H1 (cell line): ENCODE measurements at regions not wholly inside any gene's neighbourhood (a gene's known extent, or its start where the extent isn't known, plus 50 kb on each side); places are given as distances from the start of the nearest gene placed in this dataset.

ENCODE experiments used
- CTCF ChIA-PET: fragments of 300-600 bp; sonication (Branson Sonifier 250); formaldehyde crosslinking; loops from one replicate; lab custom pipeline; 2021; ENCODE audit not compliant: partially characterized antibody; lab: Charles Lee
- POLR2A ChIA-PET: fragments of 300-600 bp; sonication (Branson Sonifier 250); formaldehyde crosslinking; loops from one replicate; lab custom pipeline; 2021; ENCODE audit warnings: inconsistent platforms; ENCODE audit not compliant: partially characterized antibody; lab: Charles Lee
- DNase-seq, 2 experiments: peaks; one replicate each; pipeline versions ENCODE4 v3.0.0 to v3.0.0-alpha.2; 2010 to 2022; ENCODE audit warnings: low spot score in 2 of 2, low read depth in 1 of 2, mixed read lengths in 1 of 2
- FAIRE-seq: peaks from 2 replicates; lab custom pipeline; 2011; peaks lifted over from hg19 to GRCh38; lab: Jason Lieb, UNC
- H2AFZ ChIP-seq: 2 replicates; pipeline ENCODE4 v1.8.1; 2012; ENCODE audit warnings: low read length, inconsistent platforms
- H2AK5ac ChIP-seq: 2 replicates; pipeline ENCODE4 v1.6.1; 2013; ENCODE audit warnings: low read depth, low read length
- H2BK120ac ChIP-seq: replicated peaks from 2 replicates; pipeline ENCODE3; 2013; ENCODE audit warnings: low read depth, low read length, inconsistent platforms
- H2BK12ac ChIP-seq: 2 replicates; pipeline ENCODE4 v1.6.1; 2013; ENCODE audit warnings: low read depth, low read length
- H2BK15ac ChIP-seq: 2 replicates; pipeline ENCODE4 v1.6.1; 2013; ENCODE audit warnings: low read length
- H2BK20ac ChIP-seq: 2 replicates; pipeline ENCODE4 v1.6.1; 2013; ENCODE audit warnings: low read length
- H2BK5ac ChIP-seq: 2 replicates; pipeline ENCODE4 v1.6.1; 2013; ENCODE audit warnings: low read depth, low read length
- H3K14ac ChIP-seq: 2 replicates; pipeline ENCODE4 v1.6.1; 2013; ENCODE audit warnings: inconsistent platforms; ENCODE audit not compliant: insufficient read length
- H3K18ac ChIP-seq: 2 replicates; pipeline ENCODE4 v1.6.1; 2013; ENCODE audit warnings: low read length; ENCODE audit errors: extremely low read depth
- H3K23ac ChIP-seq: 2 replicates; pipeline ENCODE4 v1.6.1; 2013; ENCODE audit warnings: inconsistent platforms; ENCODE audit not compliant: insufficient read length
- H3K23me2 ChIP-seq: 2 replicates; pipeline ENCODE4 v1.6.1; 2013; ENCODE audit warnings: low read depth, low read length
- H3K27ac ChIP-seq: 2 replicates; pipeline ENCODE4 v1.6.1; 2011; ENCODE audit warnings: low read depth, low read length, inconsistent platforms
- H3K27me3 ChIP-seq, 4 experiments: replicated peaks in 1 of 4; 1 replicate in 1 of 4; 2 replicates in 3 of 4; pipeline versions ENCODE4 v1.6.1 to v1.8.1; 2011 to 2013; ENCODE audit warnings: low read length in 3 of 4, mild to moderate bottlenecking in 3 of 4, inconsistent platforms in 2 of 4, mixed read lengths in 2 of 4, moderate library complexity in 1 of 4; ENCODE audit not compliant: control insufficient read depth in 3 of 4, insufficient read depth in 3 of 4; ENCODE audit errors: extremely low read depth in 1 of 4
- H3K36me3 ChIP-seq, 4 experiments: 2 replicates each; pipeline versions ENCODE4 v1.6.1 to v1.8.1; 2011 to 2013; ENCODE audit warnings: mild to moderate bottlenecking in 4 of 4, low read length in 3 of 4, moderate library complexity in 2 of 4, control low read depth in 1 of 4, inconsistent platforms in 1 of 4; ENCODE audit not compliant: insufficient read depth in 4 of 4, control insufficient read depth in 2 of 4
- H3K4ac ChIP-seq: replicated peaks from 2 replicates; pipeline ENCODE3; 2013; ENCODE audit warnings: low read length, low read depth, mixed read lengths, inconsistent platforms; ENCODE audit not compliant: insufficient read length
- H3K4me1 ChIP-seq, 4 experiments: replicated peaks in 1 of 4; 1 replicate in 1 of 4; 2 replicates in 3 of 4; pipeline versions ENCODE4 v1.6.1 to v1.8.1; 2011 to 2013; ENCODE audit warnings: low read length in 3 of 4, inconsistent platforms in 2 of 4, mixed read lengths in 1 of 4; ENCODE audit not compliant: insufficient read depth in 4 of 4, control insufficient read depth in 3 of 4
- H3K4me2 ChIP-seq, 2 experiments: 2 replicates each; pipeline versions ENCODE4 v1.6.1 to v1.8.1; 2011 to 2013; ENCODE audit warnings: low read depth in 2 of 2, low read length in 2 of 2, control low read depth in 1 of 2, inconsistent platforms in 1 of 2, mild to moderate bottlenecking in 1 of 2; ENCODE audit not compliant: insufficient read depth in 1 of 2
- H3K4me3 ChIP-seq, 4 experiments: fragments of 200-600, 300-600 bp in 1 of 4; sonication (generic), shearing (Covaris generic), sonication (Bioruptor Twin) in 1 of 4; 2 replicates each; pipeline versions ENCODE4 v1.5.1 to v1.8.1; 2011 to 2016; ENCODE audit warnings: low read length in 4 of 4, low read depth in 3 of 4, control low read depth in 2 of 4, inconsistent platforms in 2 of 4, mild to moderate bottlenecking in 2 of 4, mixed read lengths in 1 of 4, moderate library complexity in 1 of 4; ENCODE audit not compliant: insufficient read depth in 2 of 4; ENCODE audit errors: extremely low read depth in 1 of 4
- H3K56ac ChIP-seq: replicated peaks from 2 replicates; pipeline ENCODE3; 2013; ENCODE audit warnings: low read depth, mild to moderate bottlenecking, mixed read lengths, low read length, inconsistent platforms; ENCODE audit not compliant: insufficient read length
- H3K79me1 ChIP-seq: 2 replicates; pipeline ENCODE4 v1.6.1; 2013; ENCODE audit warnings: low read depth, low read length, control low read depth
- H3K79me2 ChIP-seq, 2 experiments: 2 replicates each; pipeline versions ENCODE4 v1.6.1 to v1.8.1; 2012 to 2013; ENCODE audit warnings: low read length in 2 of 2, mild to moderate bottlenecking in 2 of 2, inconsistent platforms in 1 of 2; ENCODE audit not compliant: insufficient read depth in 2 of 2, control insufficient read depth in 1 of 2
- H3K9ac ChIP-seq, 4 experiments: replicated peaks in 1 of 4; 1 replicate in 1 of 4; 2 replicates in 3 of 4; pipeline versions ENCODE4 v1.6.1 to v1.8.1; 2011 to 2013; ENCODE audit warnings: low read depth in 3 of 4, low read length in 3 of 4, control low read depth in 2 of 4, mild to moderate bottlenecking in 2 of 4, moderate library complexity in 2 of 4, inconsistent platforms in 1 of 4; ENCODE audit errors: extremely low read depth in 1 of 4
- H3K9me3 ChIP-seq, 2 experiments: 2 replicates each; pipeline versions ENCODE4 v1.6.1 to v1.8.1; 2012 to 2013; ENCODE audit warnings: mild to moderate bottlenecking in 2 of 2, moderate library complexity in 2 of 2, control low read depth in 1 of 2, inconsistent platforms in 1 of 2, low read depth in 1 of 2, low read length in 1 of 2, mixed read lengths in 1 of 2; ENCODE audit not compliant: insufficient read depth in 2 of 2
- H4K20me1 ChIP-seq, 2 experiments: replicated peaks in 1 of 2; 2 replicates each; pipeline versions ENCODE3 to v1.8.1; 2011 to 2013; ENCODE audit warnings: inconsistent platforms in 2 of 2, low read length in 2 of 2, mild to moderate bottlenecking in 1 of 2; ENCODE audit not compliant: insufficient read depth in 2 of 2, control insufficient read depth in 1 of 2
- H4K5ac ChIP-seq: 2 replicates; pipeline ENCODE4 v1.6.1; 2013; ENCODE audit warnings: low read length, low read depth, mixed read lengths, inconsistent platforms; ENCODE audit not compliant: insufficient read length
- H4K8ac ChIP-seq: 2 replicates; pipeline ENCODE4 v1.8.0; 2013; ENCODE audit warnings: mild to moderate bottlenecking, moderate library complexity, low read length, inconsistent platforms; ENCODE audit not compliant: insufficient read depth; ENCODE audit errors: extremely low read depth
- H4K91ac ChIP-seq: replicated peaks from 2 replicates; pipeline ENCODE3; 2013; ENCODE audit warnings: low read length, mixed read lengths, inconsistent platforms; ENCODE audit not compliant: insufficient read length
- ASH2L ChIP-seq: fragments of 200-600, 300-600 bp; sonication (generic); IDR thresholded peaks from one replicate; pipeline ENCODE4 v1.7.1; 2017; ENCODE audit warnings: low read length
- EZH2 ChIP-seq: fragments of 200-600 bp; sonication (generic); IDR thresholded peaks from 2 replicates; pipeline ENCODE4 v1.7.1; 2012; ENCODE audit warnings: low read depth, mild to moderate bottlenecking, moderate library complexity, low read length, inconsistent platforms; ENCODE audit not compliant: severe bottlenecking
- POLR2A ChIP-seq, 2 experiments: IDR thresholded peaks; 1 replicate in 1 of 2; 2 replicates in 1 of 2; pipeline ENCODE4 v1.6.1; 2011; ENCODE audit warnings: low read depth in 2 of 2, low read length in 2 of 2, mild to moderate bottlenecking in 2 of 2; ENCODE audit errors: control extremely low read depth in 1 of 2
- RAD21 ChIP-seq, 2 experiments: IDR thresholded peaks in 1 of 2; conservative IDR thresholded peaks in 1 of 2; 2 replicates each; pipeline ENCODE4 v1.6.1; 2011; ENCODE audit warnings: low read depth in 2 of 2, low read length in 2 of 2, improper control_type of control experiment in 1 of 2, inconsistent platforms in 1 of 2, mild to moderate bottlenecking in 1 of 2, moderate library complexity in 1 of 2
- RBBP5 ChIP-seq: IDR thresholded peaks from 2 replicates; pipeline ENCODE4 v1.7.1; 2012; ENCODE audit warnings: low read depth, mild to moderate bottlenecking, inconsistent platforms, low read length, moderate library complexity, borderline replicate concordance
- RXRA ChIP-seq: IDR thresholded peaks from 2 replicates; pipeline ENCODE4 v1.6.1; 2011; ENCODE audit warnings: low read depth, mild to moderate bottlenecking, low read length, moderate library complexity; ENCODE audit not compliant: insufficient read depth
- SIRT6 ChIP-seq: IDR thresholded peaks from one replicate; pipeline ENCODE4 v1.7.1; 2012; ENCODE audit warnings: low read length, inconsistent platforms
- SIX5 ChIP-seq: IDR thresholded peaks from 2 replicates; pipeline ENCODE4 v1.6.1; 2011; ENCODE audit warnings: mild to moderate bottlenecking, low read depth, low read length
- SP2 ChIP-seq: IDR thresholded peaks from 2 replicates; pipeline ENCODE4 v1.6.1; 2012; ENCODE audit warnings: mild to moderate bottlenecking, low read length, inconsistent platforms
- SRF ChIP-seq: IDR thresholded peaks from 2 replicates; pipeline ENCODE4 v1.6.1; 2011; ENCODE audit warnings: mild to moderate bottlenecking, low read depth, low read length, moderate library complexity
- USF2 ChIP-seq: IDR thresholded peaks from 2 replicates; pipeline ENCODE4 v1.6.1; 2011; ENCODE audit warnings: low read length, improper control_type of control experiment
- WGBS, 2 experiments: shearing (Covaris generic) in 1 of 2; methylation state at CpG; one replicate each; pipeline versions ENCODE4 v1.1.6 to v1.1.7; 2013 to 2015; ENCODE audit warnings: low lambda C conversion rate in 2 of 2, mixed read lengths in 2 of 2, inconsistent platforms in 1 of 2, low coverage in 1 of 2, missing lambda C conversion rate in 1 of 2; ENCODE audit not compliant: insufficient replicate concordance in 2 of 2, insufficient coverage in 1 of 2, insufficient read length in 1 of 2; ENCODE audit errors: extremely low coverage in 1 of 2, missing lambda C conversion rate in 1 of 2; 5-methylcytosine and 5-hydroxymethylcytosine counted together

- POLR2A ChIA-PET, result interaction anchor here (1.3 kb wide), 1 partner anchor 94 kb away, joined by 3 read pairs; no protein-coding TSS in a partner anchor
- TF ChIP-seq SP2 (no peak), RXRA (no peak), RAD21 (IDR thresholded peaks at IDR 0.05 in 1 of 2, conservative IDR thresholded peaks at IDR 0.05 in 1 of 2; ENCODE audit: low read depth in 2 of 2, low read length in 2 of 2) (no peak), USF2 (no peak), POLR2A (IDR thresholded peaks at IDR 0.05; ENCODE audit: control extremely low read depth in 1 of 2, low read depth in 2 of 2, low read length in 2 of 2) (no peak), EZH2 (no peak), SIX5 (no peak), SRF (no peak), RBBP5 (no peak), ASH2L (no peak), SIRT6 (no peak)
- TF ChIP-seq, all 59 proteins: peak for 0
- Histone ChIP-seq H4K8ac (no peak overlapping the region), H2BK15ac (no peak overlapping the region), H4K91ac (no peak overlapping the region), H3K4me1 (peaks cover 0 to 8% (median under 1%) of the 10 kb centered on the region in 4 experiments; a peak in 3 of 7 replicates), H3K79me2 (no peaks in the 10 kb centered on the region), H3K79me1 (no peaks in the 10 kb centered on the region), H3K23ac (no peak overlapping the region), H3K56ac (no peak overlapping the region), H3K14ac (no peak overlapping the region), H2BK20ac (no peak overlapping the region), H2BK120ac (no peak overlapping the region), H2AFZ (no peak overlapping the region), H2AK5ac (no peak overlapping the region), H3K9ac (no peak overlapping the region), H3K4me3 (no peak overlapping the region), H3K9me3 (no peaks in the 10 kb centered on the region), H3K27ac (no peak overlapping the region), H3K23me2 (no peaks in the 10 kb centered on the region), H3K27me3 (no peaks in the 10 kb centered on the region), H3K4me2 (no peak overlapping the region), H4K20me1 (no peaks in the 10 kb centered on the region), H2BK12ac (no peak overlapping the region), H4K5ac (no peak overlapping the region), H2BK5ac (no peak overlapping the region), H3K4ac (no peak overlapping the region), H3K18ac (no peak overlapping the region), H3K36me3 (no peaks in the 10 kb centered on the region)
- 90% methylated on average over 5 of the region's 5 CpGs; no CpG with 5 or more reads in 1 of the 2 experiments for WGBS, 2 experiments
- CTCF ChIA-PET, result interaction anchor here (0.9 to 1.7 kb wide), 7 partner anchors 23 to 175 kb away, joined by 3 to 9 read pairs (median 4); no protein-coding TSS in a partner anchor
- FAIRE-seq (no peak), DNase-seq (no peak)
Observed at GRCh38 chr6:33875696-33876095, 71.9 kb upstream of the MLN start.
